ENCODE measurements at regions not wholly inside any gene's neighbourhood (a gene's known extent, or its start where the extent isn't known, plus 50 kb on each side); places are given as distances from the start of the nearest gene placed in this dataset.
"Not testable (repeated sequence)": the region's sequence is repeated elsewhere in the genome, so short reads cannot be mapped to it uniquely, and the experiment has no call there.

DNA sequence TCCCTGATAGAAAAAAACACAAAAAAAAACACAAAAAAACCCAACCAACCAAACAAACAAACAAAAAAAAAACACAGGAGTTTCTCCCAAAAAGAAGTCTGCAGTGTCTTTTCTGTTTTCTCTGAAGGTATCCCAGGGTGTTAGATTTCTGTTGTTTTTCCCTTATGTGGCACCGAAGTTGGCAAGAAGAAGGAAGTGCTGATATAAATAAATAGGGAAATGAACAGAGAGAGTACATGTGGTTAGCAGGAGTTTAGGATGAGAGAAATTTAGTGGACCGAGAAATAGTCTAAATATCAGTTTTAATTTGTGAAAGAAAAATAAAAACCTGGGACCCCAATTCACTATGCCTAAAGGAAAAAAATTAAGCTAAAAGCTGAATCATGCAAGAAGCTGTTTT is 287.0 kb upstream of the SGCG start:
- DNase-seq (ENCODE audit: low spot score) = no peak

DNA sequence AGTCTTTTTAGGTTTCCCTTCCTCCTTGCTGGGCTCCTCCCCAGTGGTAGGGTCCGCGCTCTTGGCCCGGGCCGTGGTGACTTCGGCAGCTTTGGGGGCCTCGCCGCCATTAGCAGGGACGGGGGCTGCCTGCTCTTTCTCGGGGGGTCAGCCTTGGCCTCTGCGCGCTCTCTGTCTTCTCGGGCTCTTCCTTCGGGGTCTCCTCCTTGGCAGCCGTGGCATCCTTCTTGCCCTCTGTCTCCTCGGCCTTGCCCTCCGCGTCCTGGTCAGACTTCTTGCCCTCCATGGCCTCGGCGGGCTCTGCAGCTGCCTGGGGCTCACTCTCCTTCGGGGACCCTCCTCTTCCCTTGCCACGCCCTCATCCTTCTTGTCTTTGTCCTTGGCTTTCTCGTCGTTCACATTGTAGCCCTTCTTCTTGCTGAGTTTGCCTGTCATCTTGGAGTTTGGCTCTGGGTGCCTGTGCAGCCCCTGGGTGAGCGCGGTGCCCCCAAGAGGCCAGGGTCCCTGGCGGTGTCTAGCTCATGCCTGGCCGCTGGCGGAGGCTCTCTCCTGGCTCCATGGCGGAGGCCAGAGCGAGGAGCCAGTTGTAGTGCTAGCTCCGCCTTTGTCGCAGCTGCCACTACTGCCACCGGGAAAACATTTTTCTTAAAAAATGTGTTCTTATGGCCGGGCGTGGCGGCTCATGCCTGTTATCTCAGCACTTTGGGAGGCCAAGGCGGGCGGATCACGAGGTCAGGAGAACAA is 283.0 kb upstream of the SGCG start:
- DNase-seq (ENCODE audit: low spot score) = no peak

DNA sequence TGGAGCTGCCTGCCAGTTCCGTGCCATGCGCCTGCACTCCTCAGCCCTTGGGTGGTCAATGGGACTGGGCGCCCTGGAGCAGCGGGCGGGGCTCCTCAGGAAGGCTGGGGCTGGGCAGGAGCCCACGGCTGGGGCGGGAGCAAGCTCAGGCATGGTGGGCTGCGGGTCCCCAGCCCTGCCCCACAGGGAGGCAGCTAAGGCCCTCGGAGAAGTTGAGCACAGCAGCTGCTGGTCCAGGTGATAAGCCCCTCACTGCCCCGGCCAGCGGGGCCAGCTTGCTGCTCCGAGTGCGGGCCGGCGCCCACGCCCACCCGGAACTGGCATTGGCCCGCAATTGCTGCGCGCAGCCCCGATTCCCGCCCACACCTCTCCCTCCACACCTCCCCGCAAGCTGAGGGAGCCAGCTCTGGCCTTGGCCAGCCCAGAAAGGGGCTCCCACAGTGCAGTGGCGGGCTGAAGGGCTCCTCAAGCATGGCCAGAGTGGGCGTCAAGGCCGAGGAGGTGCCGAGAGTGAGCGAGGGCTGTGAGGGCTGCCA is 280.3 kb upstream of the SGCG start:
- DNase-seq (ENCODE audit: low spot score) = not testable (repeated sequence)

DNA sequence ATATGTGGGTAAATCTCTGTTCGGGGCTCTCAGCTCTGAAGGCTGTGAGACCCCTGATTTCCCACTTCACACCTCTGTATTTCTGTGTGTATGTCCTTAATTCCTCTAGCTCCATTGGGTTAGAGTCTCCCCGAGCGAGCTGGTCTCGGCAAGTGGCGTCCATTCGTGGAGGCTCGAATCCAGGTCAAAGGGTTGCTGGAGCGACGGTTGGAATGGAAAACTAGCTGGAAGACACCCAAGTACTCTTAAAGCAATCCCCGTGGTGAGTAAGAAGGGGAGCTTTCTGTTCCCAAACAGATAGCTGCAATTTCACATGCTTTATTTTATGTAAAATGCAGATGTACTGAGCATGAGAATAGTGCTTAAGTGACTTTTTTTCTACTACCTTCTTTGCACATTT is 277.5 kb upstream of the SGCG start:
- DNase-seq (ENCODE audit: low spot score) = no peak

DNA sequence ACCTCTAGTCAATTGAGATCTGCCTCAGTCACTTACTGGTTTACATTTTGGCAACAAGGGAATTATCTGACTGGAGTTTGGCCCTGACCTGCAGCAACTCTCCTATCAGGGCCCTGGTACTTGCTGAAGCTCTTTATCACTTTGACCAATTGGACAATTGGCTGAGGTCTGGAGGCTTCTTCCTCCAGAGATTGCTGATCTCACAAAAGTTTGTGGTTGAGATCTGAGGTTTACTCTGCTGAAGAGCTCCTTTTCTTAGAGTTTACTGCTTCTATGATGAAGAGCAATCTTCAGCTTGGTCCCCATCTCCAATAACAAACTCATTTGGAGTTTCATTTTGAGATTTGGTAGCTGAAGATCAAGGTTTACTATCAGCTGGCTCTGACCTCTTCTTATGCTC is 276.9 kb upstream of the SGCG start:
- no peak for DNase-seq (ENCODE audit: low spot score)

DNA sequence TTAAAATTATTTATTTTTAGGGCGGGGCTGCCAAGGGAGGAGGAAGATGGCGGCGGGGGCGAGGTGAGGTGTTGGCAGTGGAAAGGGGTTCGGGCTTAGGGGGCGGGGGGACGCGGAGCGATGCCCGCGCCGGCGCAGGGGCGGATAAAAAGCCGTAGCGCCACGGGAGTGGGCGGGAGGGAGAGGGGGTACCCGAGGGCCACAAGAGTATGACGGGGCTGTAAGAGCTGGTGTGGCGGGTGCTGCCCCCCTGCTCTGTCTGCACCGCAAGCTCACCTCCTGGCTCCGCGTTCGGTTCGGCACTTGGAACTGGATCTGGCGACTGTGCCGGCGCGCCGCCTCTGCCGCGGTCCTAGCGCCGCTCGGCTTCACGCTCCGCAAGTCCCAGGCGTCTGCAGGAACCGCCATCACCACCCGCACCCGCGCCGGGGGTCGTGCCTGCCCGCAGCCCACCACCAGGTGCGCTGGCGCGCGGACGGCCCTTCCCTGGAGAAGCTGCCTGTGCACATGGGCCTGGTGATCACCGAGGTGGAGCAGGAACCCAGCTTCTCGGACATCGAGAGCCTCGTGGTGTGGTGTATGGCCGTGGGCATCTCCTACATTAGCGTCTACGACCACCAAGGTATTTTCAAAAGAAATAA is 265.2 kb upstream of the SGCG start:
- DNase-seq (ENCODE audit: low spot score) = no peak

DNA sequence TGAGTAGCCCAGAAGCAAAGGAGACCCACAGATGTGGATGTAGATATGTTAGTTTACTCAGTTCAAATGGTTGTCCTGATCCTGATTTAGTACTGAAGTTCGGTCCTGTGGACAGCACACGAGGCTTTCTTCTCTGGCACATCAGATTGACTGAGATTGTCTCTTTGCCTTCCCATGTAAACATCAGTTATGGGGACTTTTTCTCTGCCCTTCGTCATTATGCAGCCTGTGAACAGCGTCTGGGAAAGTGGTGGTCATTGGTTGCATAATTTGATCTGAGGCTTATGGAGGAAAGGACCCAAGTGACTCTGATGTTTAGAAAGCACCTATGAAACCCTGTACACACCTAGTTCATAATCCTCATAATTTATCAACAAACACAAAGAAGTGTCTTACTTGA is 264.5 kb upstream of the SGCG start:
- not testable (repeated sequence) for DNase-seq (ENCODE audit: low spot score)

DNA sequence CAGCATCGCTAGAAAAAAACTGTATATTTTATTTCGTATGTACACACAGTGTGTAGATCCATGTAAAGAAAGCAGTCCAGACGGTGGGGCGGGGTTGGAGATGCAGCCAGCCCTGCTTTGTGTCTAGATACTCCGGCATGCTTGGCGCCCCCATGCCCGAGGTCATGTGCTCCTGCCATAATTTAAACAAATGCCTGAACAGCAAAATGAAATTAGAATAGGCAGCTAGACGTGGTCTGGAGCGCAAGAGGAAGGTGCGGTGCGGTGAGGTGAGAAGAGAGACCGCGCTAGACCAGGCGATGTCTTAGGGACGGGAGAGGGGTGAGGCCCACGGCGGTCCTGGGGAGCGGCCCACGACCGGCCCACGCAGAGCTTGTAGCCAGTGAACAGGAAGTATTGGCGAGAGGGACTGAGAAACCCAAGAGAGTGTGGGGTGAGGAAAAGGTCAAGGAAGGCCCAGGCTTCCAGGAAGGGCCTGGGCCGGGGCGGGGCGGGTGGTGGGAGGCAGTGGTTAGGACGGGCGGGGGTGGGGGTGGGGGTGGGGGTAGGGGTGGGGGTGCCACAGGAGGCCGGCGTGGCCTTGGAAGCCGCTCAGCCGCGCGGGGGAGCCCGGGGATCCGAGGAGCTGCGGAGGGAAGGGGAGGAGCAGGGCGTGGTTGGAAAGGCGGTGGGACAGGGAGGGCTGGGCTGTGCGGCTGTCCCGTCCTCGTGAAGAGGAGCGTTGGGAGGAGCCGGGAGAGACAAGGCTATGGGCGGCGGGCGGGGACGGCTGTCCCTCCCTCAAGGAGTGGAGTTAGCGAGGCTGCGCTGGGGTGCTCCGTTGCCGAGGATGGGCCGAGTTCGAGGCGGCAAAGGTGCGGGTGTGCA is 254.7 kb upstream of the SGCG start:
- no peak for DNase-seq (ENCODE audit: low spot score)

DNA sequence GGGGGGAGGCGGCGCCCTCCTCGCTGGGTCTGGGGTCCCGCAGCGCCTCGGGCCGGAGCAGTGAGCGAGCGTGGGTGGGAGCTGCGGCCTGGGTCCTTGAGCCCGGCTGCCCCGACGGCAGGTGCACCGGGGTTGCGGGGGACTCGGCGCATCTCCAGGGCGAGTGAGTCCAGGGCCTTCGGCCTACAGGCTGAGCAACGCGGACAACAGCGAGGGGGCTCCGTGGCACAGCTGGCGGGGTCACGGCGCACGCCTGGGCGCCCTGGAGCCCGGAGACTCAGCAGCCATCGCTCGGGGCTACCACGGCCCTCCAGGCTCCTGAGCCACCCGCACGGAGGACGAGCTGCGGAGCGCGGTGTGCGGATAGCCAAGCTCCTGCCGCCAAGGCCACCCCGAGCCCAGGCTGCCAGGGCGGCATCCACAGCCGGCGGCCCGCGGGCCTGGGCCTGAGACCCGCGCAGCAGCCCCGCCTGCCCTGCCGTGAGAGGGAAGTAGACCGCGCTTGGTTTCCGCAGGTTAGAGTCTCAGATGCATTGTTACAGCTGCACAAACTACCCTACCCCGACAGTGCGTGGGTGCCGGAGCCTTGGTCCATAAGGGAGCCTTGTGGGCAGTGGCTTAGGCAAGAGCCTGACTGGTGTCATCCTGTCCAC is 253.9 kb upstream of the SGCG start:
- no peak for DNase-seq (ENCODE audit: low spot score)

DNA sequence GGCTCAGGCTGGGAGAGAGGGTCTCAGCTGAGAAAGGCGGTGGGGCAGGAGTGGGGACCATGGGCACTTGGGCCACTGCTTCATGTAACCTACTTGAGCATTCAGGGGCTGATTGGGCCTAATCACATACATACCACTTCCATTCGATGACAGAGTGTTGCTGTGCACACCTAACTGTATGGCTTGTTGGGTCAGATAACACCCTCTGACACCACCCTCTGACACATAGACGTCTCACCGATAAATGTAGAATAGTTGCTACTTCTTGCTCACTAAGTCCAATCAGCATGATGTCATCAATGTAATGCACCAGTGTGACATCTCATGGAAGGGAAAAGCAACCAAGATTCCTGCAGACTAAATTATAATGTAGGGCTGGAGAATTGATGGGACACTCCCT is 252.9 kb upstream of the SGCG start:
- not testable (repeated sequence) for DNase-seq (ENCODE audit: low spot score)

DNA sequence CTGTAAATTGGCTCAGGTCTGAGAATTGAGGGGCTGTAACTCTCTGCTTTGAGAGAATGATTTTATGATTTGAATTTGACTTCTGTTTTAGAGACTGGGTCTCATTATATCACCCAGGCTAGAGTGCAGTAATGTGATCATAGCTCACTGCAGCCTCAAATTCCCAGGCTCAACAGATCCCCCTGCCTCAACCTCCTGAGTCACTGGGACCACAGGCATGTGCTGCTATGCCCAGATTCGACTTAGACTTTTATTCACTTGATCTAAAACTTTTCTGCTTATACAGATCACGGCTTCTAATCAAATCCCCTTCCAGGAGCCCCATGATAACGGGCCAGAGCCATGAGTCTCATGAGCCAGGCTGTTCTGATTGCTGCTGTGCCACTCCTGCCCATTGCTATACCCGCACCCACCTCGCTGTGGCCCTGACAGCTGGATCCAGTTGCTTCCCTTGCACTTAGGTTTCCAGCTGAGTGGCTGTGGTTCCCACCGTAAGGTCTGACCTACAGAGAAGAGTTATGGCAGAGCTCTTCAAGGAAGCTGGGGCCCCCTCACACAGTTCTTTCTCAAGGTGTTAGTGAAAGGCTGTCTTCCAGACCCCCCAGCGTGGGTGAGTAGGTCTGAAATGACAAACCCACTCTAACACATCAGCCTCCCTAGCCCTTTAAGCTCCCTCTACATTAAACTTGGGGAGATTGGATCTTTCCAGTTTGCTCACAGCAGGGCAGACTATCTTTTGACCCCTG is 251.2 kb upstream of the SGCG start:
- DNase-seq (ENCODE audit: low spot score) = no peak

DNA sequence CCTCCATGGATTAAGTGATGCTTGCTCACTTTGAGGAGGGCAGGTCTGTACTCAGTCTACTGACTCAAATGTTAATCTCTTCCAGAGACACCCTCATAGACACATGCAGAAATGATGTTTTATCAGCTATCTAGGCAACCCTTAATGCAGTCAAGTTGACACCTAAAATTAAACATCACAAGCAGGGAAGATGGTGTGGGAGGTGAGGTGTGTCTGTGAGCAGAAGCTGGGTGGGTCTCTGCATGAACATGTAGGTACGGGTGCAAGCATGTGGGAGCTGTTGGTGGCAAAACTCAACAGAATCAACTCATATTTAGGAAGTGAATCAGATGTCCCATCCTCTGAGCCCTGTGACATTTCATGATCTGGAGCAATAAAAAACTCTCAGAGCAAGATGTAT is 249.2 kb upstream of the SGCG start:
- DNase-seq (ENCODE audit: low spot score) = no peak

DNA sequence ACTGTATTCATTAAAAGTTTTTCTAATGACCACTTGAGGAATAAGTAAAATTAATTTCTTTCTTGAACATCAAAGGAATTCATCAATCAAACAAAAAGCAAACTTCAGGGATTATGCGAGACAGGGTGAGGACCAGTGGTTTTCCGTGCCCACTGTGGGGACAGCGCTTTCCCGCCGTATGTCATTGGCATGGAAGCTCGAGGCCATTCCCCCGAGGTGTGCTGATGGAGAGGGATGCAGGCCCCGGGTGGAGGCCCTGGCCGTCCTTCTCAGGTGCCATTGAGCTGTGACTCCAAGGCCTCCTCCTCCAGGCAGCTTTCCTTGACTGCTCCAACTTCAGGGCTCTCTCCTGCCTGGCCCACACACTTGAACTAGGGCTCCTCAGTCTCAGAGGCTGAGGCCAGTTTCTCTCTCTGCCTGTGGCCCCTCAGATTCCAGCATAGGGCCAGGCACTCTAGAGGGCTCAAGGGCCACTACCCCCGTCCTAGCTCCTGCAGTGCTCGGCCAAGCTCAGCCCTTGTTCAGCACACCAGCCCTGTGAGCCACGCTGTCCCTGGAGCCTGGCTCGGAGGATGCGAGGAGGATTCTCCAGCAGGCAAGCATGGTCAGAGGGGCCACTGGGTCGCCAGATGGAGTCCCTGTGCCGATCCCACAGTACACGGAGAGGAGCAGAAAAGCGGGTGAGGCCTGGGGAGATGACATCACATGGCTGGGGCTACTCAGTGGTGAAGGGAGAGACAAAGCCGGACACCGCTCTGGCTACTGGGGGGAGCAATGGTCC is 248.0 kb upstream of the SGCG start:
- DNase-seq (ENCODE audit: low spot score) = not testable (repeated sequence)

DNA sequence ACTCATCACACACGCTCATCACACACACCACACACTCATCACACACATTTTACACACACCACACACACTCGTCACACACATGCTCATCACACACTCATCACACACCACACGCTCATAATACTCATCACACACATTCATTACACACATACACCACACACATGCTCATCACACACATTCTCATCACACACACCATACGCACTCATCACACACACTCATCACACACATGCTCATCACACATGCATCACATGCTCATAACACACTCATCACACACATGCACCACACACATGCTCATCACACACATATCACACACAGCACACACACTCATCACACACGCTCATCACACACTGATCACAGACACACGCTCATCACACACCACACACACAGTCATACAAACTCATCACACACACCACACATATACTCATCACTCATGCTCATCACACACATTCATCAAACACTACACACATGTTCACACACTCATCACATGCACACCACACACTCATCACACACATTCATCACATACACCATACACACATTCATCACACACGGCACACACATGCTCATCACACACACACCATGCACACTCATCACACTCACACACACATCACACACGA is 247.1 kb upstream of the SGCG start:
- no peak for DNase-seq (ENCODE audit: low spot score)

DNA sequence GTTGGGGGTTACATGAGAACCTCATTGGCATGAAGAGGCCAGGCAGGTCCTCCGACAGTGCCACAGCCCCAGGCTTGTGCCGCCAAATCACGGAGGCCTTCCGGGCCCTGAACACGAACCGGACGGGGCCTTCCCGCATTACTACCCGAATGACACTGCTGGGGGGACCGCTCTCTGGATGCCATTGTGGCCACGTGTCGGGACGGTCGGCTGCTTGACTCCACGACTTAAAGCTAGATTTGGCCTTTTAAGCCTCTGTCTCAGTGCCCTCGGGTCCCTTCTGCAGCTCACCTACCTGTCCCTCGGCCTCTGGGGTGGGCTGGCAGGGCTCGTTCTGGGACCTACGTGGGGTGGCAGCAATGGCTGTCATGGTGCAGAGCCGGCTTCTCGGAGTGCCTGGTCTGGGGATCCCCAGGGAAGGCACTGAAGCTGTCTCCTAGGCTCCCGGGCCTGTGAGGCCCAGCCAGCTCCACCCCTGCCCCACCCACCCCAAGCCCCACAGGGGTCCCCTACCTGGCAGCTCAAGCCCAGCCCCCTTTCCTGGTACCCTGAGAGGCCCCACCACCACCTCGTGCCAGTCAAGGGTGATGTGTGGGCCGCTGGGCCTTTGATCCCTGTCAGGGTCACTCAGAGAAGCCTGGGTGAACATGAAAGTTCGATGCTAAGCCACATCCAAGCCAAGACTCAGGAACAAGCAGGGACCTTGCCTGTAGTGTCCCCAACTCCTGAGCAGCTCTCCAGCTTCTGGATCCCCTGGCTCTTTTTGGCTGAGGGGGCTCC is 245.8 kb upstream of the SGCG start:
- no peak for DNase-seq (ENCODE audit: low spot score)

DNA sequence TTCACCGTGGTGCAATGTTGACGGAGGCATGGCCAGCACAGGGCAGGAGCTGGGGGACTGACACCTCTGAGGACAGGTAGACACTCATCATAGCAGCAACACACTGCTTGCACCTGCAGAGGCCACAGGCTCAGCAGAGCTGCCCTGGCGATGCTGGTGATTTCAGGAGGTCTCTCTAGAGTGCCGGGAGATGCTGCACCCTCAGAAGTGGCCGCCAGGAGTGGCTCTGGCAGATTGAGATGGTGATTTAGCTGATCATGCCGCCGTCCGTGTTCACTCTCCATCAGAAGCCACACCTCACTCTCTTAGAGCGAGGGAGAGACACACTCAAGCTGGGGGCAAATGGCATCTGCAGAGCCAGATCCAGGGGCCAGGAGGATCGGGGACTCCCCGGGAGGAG is 244.6 kb upstream of the SGCG start:
- DNase-seq (ENCODE audit: low spot score) = no peak

DNA sequence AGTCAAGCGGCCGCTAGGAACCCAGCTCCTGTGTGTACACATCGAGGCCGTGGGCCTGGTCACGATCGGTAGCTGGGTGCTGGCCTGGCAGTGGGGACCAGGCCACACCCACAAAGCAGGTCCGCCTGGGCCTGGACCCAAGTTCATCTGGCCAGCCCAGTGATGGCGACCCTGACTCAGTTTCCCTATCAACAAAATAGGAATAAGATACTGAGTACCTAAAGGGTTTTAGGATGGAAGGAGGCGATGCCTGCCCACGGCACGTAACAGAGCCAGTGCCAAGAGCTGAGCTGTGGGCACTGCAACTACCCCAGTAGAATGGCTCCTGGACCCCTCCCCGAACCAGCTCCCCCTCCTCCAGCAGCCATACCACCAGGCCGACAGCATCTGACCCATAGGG is 243.5 kb upstream of the SGCG start:
- no peak for DNase-seq (ENCODE audit: low spot score)

DNA sequence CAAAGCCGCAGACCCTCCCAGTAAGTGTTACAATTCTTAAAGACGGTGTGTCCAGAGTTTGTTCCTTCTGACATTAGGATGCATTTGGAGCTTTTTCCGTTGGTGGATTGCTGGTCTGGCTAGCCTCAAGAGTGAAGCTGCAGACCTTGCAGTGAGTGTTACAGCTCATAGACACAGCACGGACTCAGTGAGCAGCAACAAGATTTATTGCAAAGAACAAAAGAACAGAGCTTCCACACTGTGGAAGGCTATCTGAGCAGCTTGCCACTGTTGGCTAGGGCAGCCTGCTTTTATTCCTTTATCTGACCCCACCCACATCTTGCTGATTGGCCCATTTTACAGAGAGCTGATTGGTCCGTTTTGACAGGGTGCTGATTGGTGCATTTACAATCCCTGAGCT is 242.8 kb upstream of the SGCG start:
- DNase-seq (ENCODE audit: low spot score) = no peak

DNA sequence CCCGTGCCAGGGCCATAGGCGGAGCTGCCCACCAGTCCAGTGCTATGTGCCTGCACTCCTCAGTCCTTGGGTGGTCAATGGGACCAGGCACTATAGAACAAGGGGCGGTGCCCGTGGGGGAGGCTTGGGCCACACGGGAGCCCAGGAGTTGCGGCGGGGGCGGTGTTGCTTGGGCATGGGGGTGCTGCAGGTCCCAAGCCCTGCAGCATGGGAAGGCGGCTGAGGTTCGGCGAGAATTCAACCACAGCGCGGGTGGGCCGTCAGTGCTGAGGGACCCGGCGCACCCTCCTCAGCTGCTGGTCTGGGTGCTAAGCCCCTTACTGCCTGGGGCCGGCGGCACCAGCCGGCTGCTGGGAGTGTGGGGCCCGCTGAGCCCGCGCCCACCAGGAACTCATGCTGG is 242.2 kb upstream of the SGCG start:
- DNase-seq (ENCODE audit: low spot score) = no peak

DNA sequence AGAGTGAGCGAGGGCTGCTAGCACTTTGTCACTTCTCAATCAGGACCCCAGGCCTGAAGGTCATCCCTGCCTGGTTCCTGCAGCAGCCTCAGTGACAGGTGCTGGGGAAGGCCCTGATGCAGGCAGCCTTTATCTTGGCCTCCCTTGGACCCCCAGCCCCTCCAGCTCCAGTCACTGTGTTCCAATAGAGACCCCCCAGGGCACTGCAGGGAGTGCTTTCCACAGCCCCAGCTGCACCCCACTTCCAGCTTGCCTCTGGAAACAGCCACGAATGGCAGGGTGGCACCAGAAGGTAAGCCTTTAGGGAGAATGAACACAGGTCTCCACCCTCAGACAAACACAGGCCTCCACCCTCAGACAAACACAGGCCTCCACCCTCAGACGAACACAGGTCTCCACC is 241.6 kb upstream of the SGCG start:
- DNase-seq (ENCODE audit: low spot score) = no peak
